ENCODE measurements at regions not wholly inside any gene's neighbourhood (a gene's known extent, or its start where the extent isn't known, plus 50 kb on each side); places are given as distances from the start of the nearest gene placed in this dataset.

DNA sequence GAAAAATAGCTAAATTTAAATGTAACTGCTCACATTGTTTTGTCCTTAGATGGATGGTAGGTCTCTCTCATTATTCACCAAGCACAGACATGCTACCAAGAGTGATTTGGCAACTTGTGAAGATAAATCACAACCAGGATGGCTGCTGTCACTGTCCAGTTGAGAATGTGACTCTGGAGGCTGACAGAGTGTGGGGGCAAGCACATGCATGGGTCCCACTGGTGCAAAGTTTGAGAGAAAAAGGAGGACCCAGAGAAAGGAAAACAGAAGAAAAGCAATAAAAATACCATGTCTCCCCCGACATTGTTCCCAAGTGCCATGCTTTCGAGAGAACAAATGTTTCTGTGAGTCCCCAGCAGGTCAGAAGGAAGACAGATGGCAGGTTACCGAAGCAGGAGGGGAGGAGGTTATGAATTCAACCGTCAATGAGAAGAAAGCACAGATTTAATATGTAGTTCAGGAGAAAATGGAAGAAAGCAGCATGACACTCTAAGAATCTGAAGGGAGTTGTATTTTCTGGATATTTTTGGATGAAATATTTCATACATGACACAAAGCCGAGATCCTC is 73.0 kb upstream of the TSHZ2 start:
- DNase-seq (ENCODE audit: low read depth), result no peak
- no peak for TF ChIP-seq CTCF (conservative IDR thresholded peaks at IDR 0.05; ENCODE audit: low read depth, low read length)
- no peak overlapping the region for H3K4me3 ChIP-seq (ENCODE audit: low read length)

DNA sequence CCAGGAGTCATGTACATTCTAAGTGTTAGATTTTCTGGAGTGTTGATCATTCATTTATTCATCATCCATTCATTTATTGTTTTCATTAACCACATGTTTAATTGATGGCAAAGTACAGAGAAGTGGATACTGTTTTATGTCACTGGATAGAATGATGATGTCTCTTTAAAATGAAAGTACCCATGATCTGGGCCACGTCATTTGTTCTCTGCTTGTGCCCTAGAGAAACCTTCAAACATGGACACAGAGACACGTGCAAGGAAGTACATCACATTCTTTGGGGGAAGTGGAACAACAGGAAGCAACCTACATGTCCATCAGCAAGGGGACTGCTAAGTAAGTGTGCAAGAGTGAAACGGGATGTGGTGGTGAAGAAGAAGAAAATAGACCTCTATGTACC is 75.8 kb upstream of the TSHZ2 start:
- no peak for DNase-seq (ENCODE audit: low read depth)
- TF ChIP-seq CTCF (conservative IDR thresholded peaks at IDR 0.05; ENCODE audit: low read depth, low read length), result no peak

GRCh38 chr20:52895701-52896100 is 76.5 kb upstream of the TSHZ2 start:
- no peak for DNase-seq (ENCODE audit: low read depth)
- H3K4me3 ChIP-seq (ENCODE audit: low read length), result no peak overlapping the region
- no peak for TF ChIP-seq CTCF (conservative IDR thresholded peaks at IDR 0.05; ENCODE audit: low read depth, low read length)

More for the DNA sequence above, 75.8 kb upstream of the TSHZ2 start:
- no peak overlapping the region for H3K4me3 ChIP-seq (ENCODE audit: low read length)

DNA sequence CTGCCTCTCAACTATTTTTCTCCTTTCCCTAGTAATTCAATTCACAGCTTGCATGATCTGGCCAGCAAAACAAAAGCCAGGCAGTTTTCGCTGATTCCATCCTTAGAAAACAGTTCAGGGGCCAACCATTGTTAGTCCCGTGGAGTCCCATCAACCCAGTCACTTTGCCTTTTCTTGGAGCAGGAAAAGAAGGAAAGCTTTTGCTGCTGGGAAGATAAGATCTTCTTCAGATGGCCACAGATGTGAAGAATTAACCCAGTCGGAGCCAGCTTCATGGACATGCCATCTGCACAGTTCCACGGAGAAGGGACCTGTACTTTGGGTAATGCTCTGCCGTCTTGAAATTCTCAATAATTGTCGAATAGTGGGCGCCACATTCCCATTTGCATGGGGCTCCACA is 76.9 kb upstream of the TSHZ2 start:
- no peak for TF ChIP-seq CTCF (conservative IDR thresholded peaks at IDR 0.05; ENCODE audit: low read depth, low read length)
- no peak overlapping the region for H3K4me3 ChIP-seq (ENCODE audit: low read length)

DNA sequence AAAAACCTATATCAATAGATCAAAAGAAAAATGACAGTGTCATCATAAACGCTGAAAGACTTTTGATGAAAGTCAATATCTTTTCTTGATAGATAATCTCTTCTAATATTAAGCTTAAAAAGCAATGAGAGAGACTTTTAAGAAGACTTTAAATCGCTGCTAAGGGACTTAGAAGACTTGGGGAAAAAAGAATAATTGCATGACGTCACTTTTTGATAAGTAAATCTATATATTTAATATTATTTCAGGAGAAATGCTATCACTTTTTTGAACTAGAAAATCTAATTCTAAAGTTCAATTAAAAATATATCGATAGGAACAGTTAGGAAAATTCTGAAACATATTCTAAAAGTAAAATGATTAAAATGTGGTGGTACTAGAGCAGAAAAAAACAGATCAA is 78.7 kb upstream of the TSHZ2 start:
- no peak for DNase-seq (ENCODE audit: low read depth)
- no peak overlapping the region for H3K4me3 ChIP-seq (ENCODE audit: low read length)
- TF ChIP-seq CTCF (conservative IDR thresholded peaks at IDR 0.05; ENCODE audit: low read depth, low read length), result no peak

More for the DNA sequence above, 76.9 kb upstream of the TSHZ2 start:
- no peak for DNase-seq (ENCODE audit: low read depth)

- H3K4me3 ChIP-seq (ENCODE audit: low read length), result no peak overlapping the region
- no peak for DNase-seq (ENCODE audit: low read depth)
- TF ChIP-seq CTCF (conservative IDR thresholded peaks at IDR 0.05; ENCODE audit: low read depth, low read length), result no peak
Observed at GRCh38 chr20:52892023-52892422, 80.1 kb upstream of the TSHZ2 start.

GRCh38 chr20:52890130-52890529 is 82.0 kb upstream of the TSHZ2 start:
- DNase-seq (ENCODE audit: low read depth), result no peak
- H3K4me3 ChIP-seq (ENCODE audit: low read length), result no peak overlapping the region
- no peak for TF ChIP-seq CTCF (conservative IDR thresholded peaks at IDR 0.05; ENCODE audit: low read depth, low read length)
